SK-N-SH (cell line): ENCODE measurements at regions not wholly inside any gene's neighbourhood (a gene's known extent, or its start where the extent isn't known, plus 50 kb on each side); places are given as distances from the start of the nearest gene placed in this dataset.

ENCODE experiments used
- CTCF ChIA-PET: fragments of 300-600, 350-600 bp; formaldehyde crosslinking; extraction: SDS; loops from one replicate; lab custom pipeline; 2021; lab: Yijun Ruan, JAX
- POLR2A ChIA-PET: fragments of 350-600 bp; sonication (Branson Sonifier 250); formaldehyde crosslinking; extraction: SDS; loops from one replicate; lab custom pipeline; 2020; ENCODE audit warnings: antibody characterized with exemption, inconsistent platforms; lab: Yijun Ruan, JAX
- DNase-seq: peaks from one replicate; pipeline ENCODE4 v3.0.0; 2012
- H2AFZ ChIP-seq: fragments of 200-600 bp; sonication (generic); 2 replicates; pipeline ENCODE4 v1.8.1; 2016; ENCODE audit warnings: antibody characterized with exemption, mild to moderate bottlenecking, low read depth
- H3F3A ChIP-seq: fragments of 200-600 bp; sonication (generic); replicated peaks from 2 replicates; pipeline ENCODE3; 2016; ENCODE audit warnings: antibody characterized with exemption, mild to moderate bottlenecking; ENCODE audit not compliant: insufficient read depth
- H3K27ac ChIP-seq, 2 experiments: fragments of 200-500 bp in 1 of 2; fragments of 200-600 bp in 1 of 2; sonication (Bioruptor generic) in 1 of 2; sonication (generic), shearing (Covaris generic) in 1 of 2; 2 replicates each; pipeline versions ENCODE4 v1.5.1 to v1.6.1; 2014 to 2016; ENCODE audit warnings: low read depth in 2 of 2, inconsistent platforms in 1 of 2, low read length in 1 of 2, mild to moderate bottlenecking in 1 of 2, mixed read lengths in 1 of 2
- H3K27me3 ChIP-seq: fragments of 200-600 bp; sonication (generic), shearing (Covaris generic); 2 replicates; pipeline ENCODE4 v1.6.1; 2016; ENCODE audit warnings: mixed run types; ENCODE audit not compliant: insufficient read depth
- H3K36me3 ChIP-seq, 2 experiments: fragments of 200-500 bp in 1 of 2; fragments of 200-600 bp in 1 of 2; sonication (Bioruptor generic) in 1 of 2; sonication (generic) in 1 of 2; replicated peaks in 1 of 2; 2 replicates each; pipeline versions ENCODE3 to v1.5.1; 2014 to 2016; ENCODE audit warnings: low read length in 1 of 2, mild to moderate bottlenecking in 1 of 2; ENCODE audit not compliant: insufficient read depth in 2 of 2, control insufficient read depth in 1 of 2
- H3K4me1 ChIP-seq, 2 experiments: fragments of 200-500 bp in 1 of 2; fragments of 200-600 bp in 1 of 2; sonication (Bioruptor generic) in 1 of 2; sonication (generic), shearing (Covaris generic) in 1 of 2; 2 replicates each; pipeline versions ENCODE4 v1.5.1 to v1.6.1; 2014 to 2016; ENCODE audit warnings: low read depth in 1 of 2, low read length in 1 of 2, mixed run types in 1 of 2; ENCODE audit not compliant: insufficient read depth in 2 of 2, control insufficient read depth in 1 of 2
- H3K4me2 ChIP-seq: fragments of 200-600 bp; sonication (generic), shearing (Covaris generic); 2 replicates; pipeline ENCODE4 v1.6.1; 2017; ENCODE audit warnings: mixed run types
- H3K4me3 ChIP-seq, 2 experiments: fragments of 200-500 bp in 1 of 2; fragments of 200-600 bp in 1 of 2; sonication (Bioruptor generic) in 1 of 2; sonication (generic), shearing (Covaris generic) in 1 of 2; 2 replicates each; pipeline versions ENCODE4 v1.5.1 to v1.8.1; 2014 to 2016; ENCODE audit warnings: low read depth in 2 of 2, inconsistent platforms in 1 of 2, low read length in 1 of 2, mild to moderate bottlenecking in 1 of 2, mixed read lengths in 1 of 2, moderate library complexity in 1 of 2
- H3K79me2 ChIP-seq: fragments of 200-600 bp; sonication (generic); 2 replicates; pipeline ENCODE4 v1.8.1; 2017; ENCODE audit warnings: mild to moderate bottlenecking; ENCODE audit not compliant: insufficient read depth
- H3K9ac ChIP-seq: fragments of 200-600 bp; sonication (generic); 2 replicates; pipeline ENCODE4 v1.6.1; 2017; ENCODE audit warnings: mixed run types
- H3K9me2 ChIP-seq: fragments of 200-600 bp; sonication (generic); 2 replicates; pipeline ENCODE4 v1.6.1; 2017; ENCODE audit warnings: mixed run types
- H3K9me3 ChIP-seq: fragments of 200-600 bp; sonication (generic); 2 replicates; pipeline ENCODE4 v1.6.1; 2017; ENCODE audit warnings: mixed run types, mild to moderate bottlenecking, moderate library complexity
- H4K20me1 ChIP-seq: fragments of 200-600 bp; sonication (generic); 2 replicates; pipeline ENCODE4 v1.6.1; 2017; ENCODE audit warnings: mild to moderate bottlenecking, mixed run types; ENCODE audit not compliant: insufficient read depth
- CTCF ChIP-seq: fragments of 200-600 bp; sonication (generic); IDR thresholded peaks from 2 replicates; pipeline ENCODE4 v1.6.1; 2017; ENCODE audit warnings: antibody characterized with exemption, mild to moderate bottlenecking, moderate library complexity
- EZH2phosphoT487 ChIP-seq: fragments of 200-600 bp; sonication (generic); IDR thresholded peaks from 2 replicates; pipeline ENCODE4 v1.6.1; 2017; ENCODE audit warnings: low read depth, mixed run types, mild to moderate bottlenecking, antibody characterized with exemption, moderate library complexity, borderline replicate concordance
- GABPA ChIP-seq: IDR thresholded peaks from 2 replicates; pipeline ENCODE4 v1.4.0; 2012; ENCODE audit warnings: low read depth, mild to moderate bottlenecking
- GATA2 ChIP-seq: sonication (generic); formaldehyde crosslinking; IDR thresholded peaks from 2 replicates; pipeline ENCODE4 v1.5.0; 2020; ENCODE audit warnings: mild to moderate bottlenecking, missing genetic modification reagents
- JUND ChIP-seq: IDR thresholded peaks from 2 replicates; pipeline ENCODE4 v1.4.0; 2012
- MAX ChIP-seq: IDR thresholded peaks from 2 replicates; pipeline ENCODE4 v1.4.0; 2012; ENCODE audit warnings: low read depth
- POLR2AphosphoS5 ChIP-seq: IDR thresholded peaks from 2 replicates; pipeline ENCODE4 v1.6.1; 2012; ENCODE audit warnings: low read depth, low read length
- SIN3A ChIP-seq: IDR thresholded peaks from 2 replicates; pipeline ENCODE4 v1.6.1; 2012; ENCODE audit warnings: low read depth, mild to moderate bottlenecking, low read length, moderate library complexity, borderline replicate concordance
- TAF1 ChIP-seq: IDR thresholded peaks from 2 replicates; pipeline ENCODE4 v1.6.1; 2012; ENCODE audit warnings: low read depth, mild to moderate bottlenecking, low read length, moderate library complexity, borderline replicate concordance
- TCF12 ChIP-seq: IDR thresholded peaks from 2 replicates; pipeline ENCODE4 v1.4.0; 2012
- USF1 ChIP-seq: IDR thresholded peaks from 2 replicates; pipeline ENCODE4 v1.4.0; 2012; ENCODE audit warnings: low read depth, borderline replicate concordance
- YY1 ChIP-seq: IDR thresholded peaks from 2 replicates; pipeline ENCODE4 v1.4.0; 2012; ENCODE audit warnings: low read depth, mild to moderate bottlenecking
- WGBS: methylation state at CpG from one replicate; pipeline ENCODE4 v1.1.6; 2017; ENCODE audit warnings: low lambda C conversion rate; 5-methylcytosine and 5-hydroxymethylcytosine counted together

GRCh38 chr7:155999631-156000489 is 187.6 kb upstream of the SHH start:
- CTCF ChIA-PET: no interaction called here
- no peaks in the 10 kb centered on the region for H4K20me1 ChIP-seq
- H3K9me2 ChIP-seq: no peaks in the 10 kb centered on the region
- H3K79me2 ChIP-seq: no peaks in the 10 kb centered on the region
- H3K27ac ChIP-seq: no peak overlapping the region
- POLR2A ChIA-PET: no interaction called here
- no peak overlapping the region for H3K4me2 ChIP-seq
- 21% methylated on average over 28 of the region's 29 CpGs for WGBS
- no peaks in the 10 kb centered on the region for H3K4me1 ChIP-seq
- H3K27me3 ChIP-seq: peaks cover 99% of the 10 kb centered on the region
- H3F3A ChIP-seq: no peaks in the 10 kb centered on the region
- no peaks in the 10 kb centered on the region for H3K9me3 ChIP-seq
- H2AFZ ChIP-seq: no peak overlapping the region
- H3K9ac ChIP-seq: no peak overlapping the region
- no peak overlapping the region for H3K4me3 ChIP-seq
- no peaks in the 10 kb centered on the region for H3K36me3 ChIP-seq
- no peak for TF ChIP-seq TAF1
- no peak for TF ChIP-seq MAX
- TF ChIP-seq GABPA: no peak
- TF ChIP-seq GATA2 (CRISPR knock-in tag): no peak
- no peak for TF ChIP-seq YY1
- TF ChIP-seq JUND: no peak
- TF ChIP-seq TCF12: no peak
- TF ChIP-seq EZH2phosphoT487: no peak
- no peak for TF ChIP-seq CTCF
- TF ChIP-seq USF1: no peak
- TF ChIP-seq POLR2AphosphoS5: no peak
- DNase-seq: no peak

GRCh38 chr7:155998766-155999630 is 186.7 kb upstream of the SHH start:
- Histone ChIP-seq H3F3A (no peaks in the 10 kb centered on the region), H4K20me1 (no peaks in the 10 kb centered on the region), H3K79me2 (no peaks in the 10 kb centered on the region), H3K4me2 (no peak overlapping the region), H3K4me3 (no peak overlapping the region), H3K9me2 (no peaks in the 10 kb centered on the region), H3K9ac (no peak overlapping the region), H3K4me1 (no peaks in the 10 kb centered on the region), H3K27me3 (peaks cover 99% of the 10 kb centered on the region), H3K9me3 (no peaks in the 10 kb centered on the region), H3K36me3 (no peaks in the 10 kb centered on the region), H3K27ac (no peak overlapping the region), H2AFZ (no peak overlapping the region)
- 28% methylated on average over 23 of the region's 25 CpGs for WGBS
- no peak for DNase-seq
- TF ChIP-seq SIN3A (no peak), GABPA (no peak), MAX (no peak)
- ChIA-PET CTCF (no interaction called here), POLR2A (no interaction called here)
